ENCODE measurements at regions not wholly inside any gene's neighbourhood (a gene's known extent, or its start where the extent isn't known, plus 50 kb on each side); places are given as distances from the start of the nearest gene placed in this dataset.

DNA sequence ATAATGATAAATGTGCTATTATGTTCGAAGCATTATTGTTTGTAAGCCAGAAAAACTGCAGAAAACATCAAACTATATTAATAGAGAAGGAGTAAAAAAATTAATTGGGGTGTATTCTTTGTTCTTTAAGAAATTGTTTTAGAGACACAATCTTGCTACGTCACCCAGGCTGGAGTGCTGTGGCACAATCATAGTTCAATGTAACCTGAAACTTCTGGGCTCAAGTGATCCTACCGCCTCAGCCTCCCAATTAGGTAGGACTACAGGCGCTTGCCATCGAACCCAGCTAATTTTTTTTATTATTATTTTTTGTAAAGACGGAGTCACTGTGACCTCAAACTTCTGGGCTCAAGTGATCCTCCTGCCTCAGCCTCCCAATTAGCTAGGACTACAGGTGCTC is 1138.6 kb downstream of the GATA3 start:
- no peaks in the 10 kb centered on the region for H3K4me1 ChIP-seq
- no peak for TF ChIP-seq POLR2A (IDR thresholded peaks at IDR 0.05)
- no peak for TF ChIP-seq CTCF (IDR thresholded peaks at IDR 0.05)
- WGBS, 2 donors: 88 to 91% methylated on average over 6 of the region's 6 CpGs
- H3K27ac ChIP-seq: no peak overlapping the region
- intact Hi-C loops (cut with DNase I): no loop called here
- H3K27me3 ChIP-seq: no peaks in the 10 kb centered on the region
- no peaks in the 10 kb centered on the region for H3K36me3 ChIP-seq
- DNase-seq: no peak
- no peaks in the 10 kb centered on the region for H3K9me3 ChIP-seq
- no peak overlapping the region for H3K4me3 ChIP-seq (replicated peaks in 1 of 3)

- intact Hi-C loops (cut with DNase I): no loop called here
- TF ChIP-seq POLR2A (IDR thresholded peaks at IDR 0.05): no peak
- TF ChIP-seq CTCF (IDR thresholded peaks at IDR 0.05): no peak
- no peaks in the 10 kb centered on the region for H3K27me3 ChIP-seq
- H3K4me1 ChIP-seq: no peaks in the 10 kb centered on the region
- no peak for DNase-seq
- H3K27ac ChIP-seq: no peak overlapping the region
- WGBS, 2 donors: 81 to 85% methylated on average over 2 of the region's 2 CpGs
- no peaks in the 10 kb centered on the region for H3K36me3 ChIP-seq
- no peak overlapping the region for H3K4me3 ChIP-seq (replicated peaks in 1 of 3)
- H3K9me3 ChIP-seq: no peaks in the 10 kb centered on the region
Measured at GRCh38 chr10:9195385-9195784, 1140.9 kb downstream of the GATA3 start.

DNA sequence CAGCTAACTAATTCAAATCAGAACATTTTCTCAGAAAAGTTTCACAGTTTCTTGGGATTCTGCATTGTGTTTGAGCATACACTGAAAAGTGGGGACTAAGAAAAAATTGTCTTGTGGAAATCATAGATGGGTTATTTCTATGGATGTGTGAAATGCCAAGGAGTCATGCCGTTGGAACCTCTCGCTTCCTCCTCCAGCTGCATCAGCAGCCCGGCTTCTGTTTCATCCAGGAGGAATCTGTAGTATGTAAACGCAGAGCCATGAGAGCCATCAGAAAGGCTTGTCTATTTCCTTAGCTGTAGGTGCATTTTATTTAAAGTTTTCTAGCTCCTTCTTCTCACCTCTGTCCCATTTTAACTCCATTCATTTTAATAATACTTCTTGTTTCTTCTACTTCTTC is 1144.1 kb downstream of the GATA3 start:
- DNase-seq: no peak
- no peaks in the 10 kb centered on the region for H3K27me3 ChIP-seq
- no peak overlapping the region for H3K4me3 ChIP-seq (replicated peaks in 1 of 3)
- H3K9me3 ChIP-seq: no peaks in the 10 kb centered on the region
- H3K27ac ChIP-seq: no peak overlapping the region
- TF ChIP-seq CTCF (IDR thresholded peaks at IDR 0.05) (no peak), POLR2A (IDR thresholded peaks at IDR 0.05) (no peak)
- intact Hi-C loops (cut with DNase I): no loop called here
- no peaks in the 10 kb centered on the region for H3K4me1 ChIP-seq
- 43 to 49% methylated on average over 4 of the region's 4 CpGs for WGBS, 2 donors
- H3K36me3 ChIP-seq: no peaks in the 10 kb centered on the region

- intact Hi-C loops (cut with DNase I): loop anchor here (5.0 kb wide), 1 partner anchor 1333 kb away; no protein-coding TSS in a partner anchor
Measured at GRCh38 chr10:9205558-9205957, 1151.1 kb downstream of the GATA3 start.

More at GRCh38 chr10:9205558-9205957, 1151.1 kb downstream of the GATA3 start:
- Histone ChIP-seq H3K4me1 (no peaks in the 10 kb centered on the region), H3K27ac (no peak overlapping the region), H3K27me3 (no peaks in the 10 kb centered on the region), H3K36me3 (no peaks in the 10 kb centered on the region), H3K9me3 (no peaks in the 10 kb centered on the region), H3K4me3 (replicated peaks in 1 of 3) (no peak overlapping the region)
- TF ChIP-seq CTCF (IDR thresholded peaks at IDR 0.05) (no peak), POLR2A (IDR thresholded peaks at IDR 0.05) (no peak)
- 74 to 88% methylated on average over 1 of the region's 1 CpG for WGBS, 2 donors
- DNase-seq: no peak

Measured in thyroid gland (tissue), 4 donors.